ENCODE measurements at regions not wholly inside any gene's neighbourhood (a gene's known extent, or its start where the extent isn't known, plus 50 kb on each side); places are given as distances from the start of the nearest gene placed in this dataset.

DNA sequence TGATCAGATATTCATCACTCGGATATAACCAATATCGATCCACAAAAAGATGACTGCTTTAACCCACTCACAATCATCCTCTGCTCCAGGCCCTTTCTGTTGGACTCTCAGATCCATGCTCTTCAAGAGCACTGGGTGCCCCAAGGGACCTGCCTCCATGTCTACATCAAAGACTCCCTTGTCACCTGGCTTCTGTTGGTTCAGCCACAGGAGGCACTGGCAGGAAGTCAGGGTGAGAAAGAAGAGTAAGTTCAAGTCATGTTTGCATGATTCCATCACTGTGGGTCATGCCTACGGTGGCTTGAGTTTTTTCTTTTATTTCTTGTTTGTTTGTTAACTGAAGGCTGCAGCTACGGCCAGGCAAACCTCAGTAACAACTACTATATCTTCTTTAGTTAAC, 243.3 kb downstream of the ADGRG6 start (continued):
- TF ChIP-seq, protein P1, sequence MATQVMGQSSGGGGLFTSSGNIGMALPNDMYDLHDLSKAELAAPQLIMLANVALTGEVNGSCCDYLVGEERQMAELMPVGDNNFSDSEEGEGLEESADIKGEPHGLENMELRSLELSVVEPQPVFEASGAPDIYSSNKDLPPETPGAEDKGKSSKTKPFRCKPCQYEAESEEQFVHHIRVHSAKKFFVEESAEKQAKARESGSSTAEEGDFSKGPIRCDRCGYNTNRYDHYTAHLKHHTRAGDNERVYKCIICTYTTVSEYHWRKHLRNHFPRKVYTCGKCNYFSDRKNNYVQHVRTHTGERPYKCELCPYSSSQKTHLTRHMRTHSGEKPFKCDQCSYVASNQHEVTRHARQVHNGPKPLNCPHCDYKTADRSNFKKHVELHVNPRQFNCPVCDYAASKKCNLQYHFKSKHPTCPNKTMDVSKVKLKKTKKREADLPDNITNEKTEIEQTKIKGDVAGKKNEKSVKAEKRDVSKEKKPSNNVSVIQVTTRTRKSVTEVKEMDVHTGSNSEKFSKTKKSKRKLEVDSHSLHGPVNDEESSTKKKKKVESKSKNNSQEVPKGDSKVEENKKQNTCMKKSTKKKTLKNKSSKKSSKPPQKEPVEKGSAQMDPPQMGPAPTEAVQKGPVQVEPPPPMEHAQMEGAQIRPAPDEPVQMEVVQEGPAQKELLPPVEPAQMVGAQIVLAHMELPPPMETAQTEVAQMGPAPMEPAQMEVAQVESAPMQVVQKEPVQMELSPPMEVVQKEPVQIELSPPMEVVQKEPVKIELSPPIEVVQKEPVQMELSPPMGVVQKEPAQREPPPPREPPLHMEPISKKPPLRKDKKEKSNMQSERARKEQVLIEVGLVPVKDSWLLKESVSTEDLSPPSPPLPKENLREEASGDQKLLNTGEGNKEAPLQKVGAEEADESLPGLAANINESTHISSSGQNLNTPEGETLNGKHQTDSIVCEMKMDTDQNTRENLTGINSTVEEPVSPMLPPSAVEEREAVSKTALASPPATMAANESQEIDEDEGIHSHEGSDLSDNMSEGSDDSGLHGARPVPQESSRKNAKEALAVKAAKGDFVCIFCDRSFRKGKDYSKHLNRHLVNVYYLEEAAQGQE (IDR thresholded peaks at IDR 0.05; ENCODE audit: unreplicated experiment) = no peak

DNA sequence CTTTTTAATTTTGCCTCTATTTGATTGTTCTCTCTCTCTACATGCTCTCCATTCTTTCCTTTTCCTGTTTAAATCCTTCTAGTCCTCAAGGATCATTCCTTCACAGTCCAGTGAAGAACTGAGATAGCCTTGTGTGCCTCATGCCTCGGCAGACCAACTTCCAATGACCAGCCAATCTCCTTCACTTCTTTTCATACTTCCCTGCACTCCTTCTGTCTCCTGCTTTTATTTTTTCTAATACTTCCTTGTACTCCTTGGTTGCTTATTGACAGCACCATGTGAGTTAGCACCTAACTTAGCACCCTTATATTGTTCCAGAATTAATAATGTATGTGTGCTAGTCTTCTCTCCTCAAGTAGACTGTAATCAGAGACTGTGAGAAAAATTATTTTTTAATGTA, 246.8 kb downstream of the ADGRG6 start:
- Histone ChIP-seq H2AFZ (0 out of 2 replicates have a peak overlapping the region, but pooled peaks have one; percentile 44), H3F3A (replicated peaks; ENCODE audit: low read depth) (no peaks in the 10 kb centered on the region), H4K20me1 (replicated peaks; ENCODE audit: insufficient read depth) (no peaks in the 10 kb centered on the region), H3K4me1 (ENCODE audit: insufficient read depth) (peaks cover 12% of the 10 kb centered on the region; the same call in 1 of the 2 replicates), H3K4me2 (no peak overlapping the region), H3K27me3 (ENCODE audit: insufficient read depth) (no peaks in the 10 kb centered on the region), H3K27ac (ENCODE audit: low read depth) (no peak overlapping the region), H3K79me2 (replicated peaks; ENCODE audit: insufficient read depth) (no peaks in the 10 kb centered on the region), H3K36me3 (ENCODE audit: insufficient read depth) (no peaks in the 10 kb centered on the region), H3K9me2 (ENCODE audit: insufficient read depth) (0 out of 2 replicates have a peak, but pooled peaks cover 3% of the 10 kb centered on the region), H3K4me3 (no peak overlapping the region)
- no peaks in the 10 kb centered on the region for H3K9me3 Mint-ChIP-seq
- peaks cover 1% of the 10 kb centered on the region for H3K27me3 Mint-ChIP-seq (ENCODE audit: insufficient read depth, low read depth, poor library complexity)
- no peak for DNase-seq (ENCODE audit: low spot score)
- H3K36me3 Mint-ChIP-seq (ENCODE audit: low read depth) = no peaks in the 10 kb centered on the region
- H3K4me1 Mint-ChIP-seq = peaks cover 15% of the 10 kb centered on the region
- H3K4me3 Mint-ChIP-seq = no peak overlapping the region
- ATAC-seq = no peak
- H3K27ac Mint-ChIP-seq = no peak overlapping the region; the same call in 1 of the 2 replicates
- no peak for TF ChIP-seq EZH2 (IDR thresholded peaks at IDR 0.05; ENCODE audit: low read depth, unreplicated experiment)
- TF ChIP-seq, protein P2, sequence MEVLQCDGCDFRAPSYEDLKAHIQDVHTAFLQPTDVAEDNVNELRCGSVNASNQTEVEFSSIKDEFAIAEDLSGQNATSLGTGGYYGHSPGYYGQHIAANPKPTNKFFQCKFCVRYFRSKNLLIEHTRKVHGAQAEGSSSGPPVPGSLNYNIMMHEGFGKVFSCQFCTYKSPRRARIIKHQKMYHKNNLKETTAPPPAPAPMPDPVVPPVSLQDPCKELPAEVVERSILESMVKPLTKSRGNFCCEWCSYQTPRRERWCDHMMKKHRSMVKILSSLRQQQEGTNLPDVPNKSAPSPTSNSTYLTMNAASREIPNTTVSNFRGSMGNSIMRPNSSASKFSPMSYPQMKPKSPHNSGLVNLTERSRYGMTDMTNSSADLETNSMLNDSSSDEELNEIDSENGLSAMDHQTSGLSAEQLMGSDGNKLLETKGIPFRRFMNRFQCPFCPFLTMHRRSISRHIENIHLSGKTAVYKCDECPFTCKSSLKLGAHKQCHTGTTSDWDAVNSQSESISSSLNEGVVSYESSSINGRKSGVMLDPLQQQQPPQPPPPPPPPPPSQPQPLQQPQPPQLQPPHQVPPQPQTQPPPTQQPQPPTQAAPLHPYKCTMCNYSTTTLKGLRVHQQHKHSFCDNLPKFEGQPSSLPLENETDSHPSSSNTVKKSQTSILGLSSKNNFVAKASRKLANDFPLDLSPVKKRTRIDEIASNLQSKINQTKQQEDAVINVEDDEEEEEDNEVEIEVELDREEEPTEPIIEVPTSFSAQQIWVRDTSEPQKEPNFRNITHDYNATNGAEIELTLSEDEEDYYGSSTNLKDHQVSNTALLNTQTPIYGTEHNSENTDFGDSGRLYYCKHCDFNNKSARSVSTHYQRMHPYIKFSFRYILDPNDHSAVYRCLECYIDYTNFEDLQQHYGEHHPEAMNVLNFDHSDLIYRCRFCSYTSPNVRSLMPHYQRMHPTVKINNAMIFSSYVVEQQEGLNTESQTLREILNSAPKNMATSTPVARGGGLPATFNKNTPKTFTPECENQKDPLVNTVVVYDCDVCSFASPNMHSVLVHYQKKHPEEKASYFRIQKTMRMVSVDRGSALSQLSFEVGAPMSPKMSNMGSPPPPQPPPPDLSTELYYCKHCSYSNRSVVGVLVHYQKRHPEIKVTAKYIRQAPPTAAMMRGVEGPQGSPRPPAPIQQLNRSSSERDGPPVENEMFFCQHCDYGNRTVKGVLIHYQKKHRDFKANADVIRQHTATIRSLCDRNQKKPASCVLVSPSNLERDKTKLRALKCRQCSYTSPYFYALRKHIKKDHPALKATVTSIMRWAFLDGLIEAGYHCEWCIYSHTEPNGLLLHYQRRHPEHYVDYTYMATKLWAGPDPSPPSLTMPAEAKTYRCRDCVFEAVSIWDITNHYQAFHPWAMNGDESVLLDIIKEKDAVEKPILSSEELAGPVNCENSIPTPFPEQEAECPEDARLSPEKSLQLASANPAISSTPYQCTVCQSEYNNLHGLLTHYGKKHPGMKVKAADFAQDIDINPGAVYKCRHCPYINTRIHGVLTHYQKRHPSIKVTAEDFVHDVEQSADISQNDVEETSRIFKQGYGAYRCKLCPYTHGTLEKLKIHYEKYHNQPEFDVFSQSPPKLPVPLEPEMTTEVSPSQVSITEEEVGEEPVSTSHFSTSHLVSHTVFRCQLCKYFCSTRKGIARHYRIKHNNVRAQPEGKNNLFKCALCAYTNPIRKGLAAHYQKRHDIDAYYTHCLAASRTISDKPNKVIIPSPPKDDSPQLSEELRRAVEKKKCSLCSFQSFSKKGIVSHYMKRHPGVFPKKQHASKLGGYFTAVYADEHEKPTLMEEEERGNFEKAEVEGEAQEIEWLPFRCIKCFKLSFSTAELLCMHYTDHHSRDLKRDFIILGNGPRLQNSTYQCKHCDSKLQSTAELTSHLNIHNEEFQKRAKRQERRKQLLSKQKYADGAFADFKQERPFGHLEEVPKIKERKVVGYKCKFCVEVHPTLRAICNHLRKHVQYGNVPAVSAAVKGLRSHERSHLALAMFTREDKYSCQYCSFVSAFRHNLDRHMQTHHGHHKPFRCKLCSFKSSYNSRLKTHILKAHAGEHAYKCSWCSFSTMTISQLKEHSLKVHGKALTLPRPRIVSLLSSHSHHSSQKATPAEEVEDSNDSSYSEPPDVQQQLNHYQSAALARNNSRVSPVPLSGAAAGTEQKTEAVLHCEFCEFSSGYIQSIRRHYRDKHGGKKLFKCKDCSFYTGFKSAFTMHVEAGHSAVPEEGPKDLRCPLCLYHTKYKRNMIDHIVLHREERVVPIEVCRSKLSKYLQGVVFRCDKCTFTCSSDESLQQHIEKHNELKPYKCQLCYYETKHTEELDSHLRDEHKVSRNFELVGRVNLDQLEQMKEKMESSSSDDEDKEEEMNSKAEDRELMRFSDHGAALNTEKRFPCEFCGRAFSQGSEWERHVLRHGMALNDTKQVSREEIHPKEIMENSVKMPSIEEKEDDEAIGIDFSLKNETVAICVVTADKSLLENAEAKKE (CRISPR knock-in tag; IDR thresholded peaks at IDR 0.05) = no peak
- TF ChIP-seq, protein P3, sequence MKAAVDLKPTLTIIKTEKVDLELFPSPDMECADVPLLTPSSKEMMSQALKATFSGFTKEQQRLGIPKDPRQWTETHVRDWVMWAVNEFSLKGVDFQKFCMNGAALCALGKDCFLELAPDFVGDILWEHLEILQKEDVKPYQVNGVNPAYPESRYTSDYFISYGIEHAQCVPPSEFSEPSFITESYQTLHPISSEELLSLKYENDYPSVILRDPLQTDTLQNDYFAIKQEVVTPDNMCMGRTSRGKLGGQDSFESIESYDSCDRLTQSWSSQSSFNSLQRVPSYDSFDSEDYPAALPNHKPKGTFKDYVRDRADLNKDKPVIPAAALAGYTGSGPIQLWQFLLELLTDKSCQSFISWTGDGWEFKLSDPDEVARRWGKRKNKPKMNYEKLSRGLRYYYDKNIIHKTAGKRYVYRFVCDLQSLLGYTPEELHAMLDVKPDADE (IDR thresholded peaks at IDR 0.05) = no peak
- TF ChIP-seq POLR2AphosphoS5 (IDR thresholded peaks at IDR 0.05; ENCODE audit: low read depth) = no peak
- TF ChIP-seq STAT1 (IDR thresholded peaks at IDR 0.05; ENCODE audit: unreplicated experiment) = no peak
- no peak for TF ChIP-seq ZNF114 (CRISPR knock-in tag; IDR thresholded peaks at IDR 0.05)
- TF ChIP-seq NANOG (IDR thresholded peaks at IDR 0.05; ENCODE audit: borderline replicate concordance) = no peak
- no peak for TF ChIP-seq ZNF331 (CRISPR knock-in tag; IDR thresholded peaks at IDR 0.05; ENCODE audit: low read depth)
- no peak for TF ChIP-seq JUNB (IDR thresholded peaks at IDR 0.05; ENCODE audit: unreplicated experiment)
- TF ChIP-seq, protein P1 (IDR thresholded peaks at IDR 0.05; ENCODE audit: unreplicated experiment) = no peak
- TF ChIP-seq CREB1 (CRISPR knock-in tag; IDR thresholded peaks at IDR 0.05; ENCODE audit: low read depth) = no peak
